Astrocyte of the cerebellum (primary cell): ENCODE measurements at regions not wholly inside any gene's neighbourhood (a gene's known extent, or its start where the extent isn't known, plus 50 kb on each side); places are given as distances from the start of the nearest gene placed in this dataset.

ENCODE experiments used
- DNase-seq: peaks from one replicate; pipeline ENCODE4 v3.0.0-alpha.2; 2011; ENCODE audit warnings: low read depth
- H3K4me3 ChIP-seq: 2 replicates; pipeline ENCODE4 v1.5.1; 2011; ENCODE audit warnings: mild to moderate bottlenecking, low read depth, low read length, moderate library complexity
- in situ Hi-C: cut with HindIII; loops from 2 replicates; pipeline ENCODE4 v1.10.0; 2017; ENCODE audit warnings: low sequenced_read_pairs
- TF ChIP-seq, protein P1 (sequence below): IDR thresholded peaks from 2 replicates; pipeline ENCODE4 v1.5.1; 2012; ENCODE audit warnings: low read length, low read depth, moderate library complexity, mild to moderate bottlenecking; ENCODE audit errors: missing control alignments

- in situ Hi-C loops: no loop called here
- no peak overlapping the region for H3K4me3 ChIP-seq
- no peak for DNase-seq
- TF ChIP-seq, protein P1, sequence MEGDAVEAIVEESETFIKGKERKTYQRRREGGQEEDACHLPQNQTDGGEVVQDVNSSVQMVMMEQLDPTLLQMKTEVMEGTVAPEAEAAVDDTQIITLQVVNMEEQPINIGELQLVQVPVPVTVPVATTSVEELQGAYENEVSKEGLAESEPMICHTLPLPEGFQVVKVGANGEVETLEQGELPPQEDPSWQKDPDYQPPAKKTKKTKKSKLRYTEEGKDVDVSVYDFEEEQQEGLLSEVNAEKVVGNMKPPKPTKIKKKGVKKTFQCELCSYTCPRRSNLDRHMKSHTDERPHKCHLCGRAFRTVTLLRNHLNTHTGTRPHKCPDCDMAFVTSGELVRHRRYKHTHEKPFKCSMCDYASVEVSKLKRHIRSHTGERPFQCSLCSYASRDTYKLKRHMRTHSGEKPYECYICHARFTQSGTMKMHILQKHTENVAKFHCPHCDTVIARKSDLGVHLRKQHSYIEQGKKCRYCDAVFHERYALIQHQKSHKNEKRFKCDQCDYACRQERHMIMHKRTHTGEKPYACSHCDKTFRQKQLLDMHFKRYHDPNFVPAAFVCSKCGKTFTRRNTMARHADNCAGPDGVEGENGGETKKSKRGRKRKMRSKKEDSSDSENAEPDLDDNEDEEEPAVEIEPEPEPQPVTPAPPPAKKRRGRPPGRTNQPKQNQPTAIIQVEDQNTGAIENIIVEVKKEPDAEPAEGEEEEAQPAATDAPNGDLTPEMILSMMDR: no peak
These were observed 1955.4 kb upstream of the CDH6 start for GRCh38 chr5:29238115-29238514.

DNA sequence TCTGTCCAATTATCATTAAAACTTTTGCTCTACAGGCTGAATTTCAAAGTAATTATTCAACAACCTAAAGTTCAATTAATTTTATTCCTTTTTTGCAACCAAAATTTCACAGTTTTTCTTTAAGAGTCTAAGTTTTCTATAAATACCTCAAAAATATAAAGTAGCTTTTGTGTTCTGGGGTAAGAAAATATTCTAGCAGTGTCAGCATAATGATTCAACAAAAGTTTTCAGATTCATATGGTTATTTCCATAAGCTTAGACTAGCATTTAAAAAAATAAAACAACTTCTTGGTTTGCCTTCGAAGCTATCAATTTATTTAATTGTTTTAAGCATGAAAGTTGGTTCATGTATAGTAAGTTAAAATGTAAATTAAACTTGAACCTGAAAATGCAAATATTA, 1962.3 kb upstream of the CDH6 start:
- TF ChIP-seq, protein P1: no peak
- in situ Hi-C loops: no loop called here
- DNase-seq: no peak
- no peak overlapping the region for H3K4me3 ChIP-seq

- H3K4me3 ChIP-seq: no peak overlapping the region
- in situ Hi-C loops: no loop called here
- TF ChIP-seq, protein P1: no peak
- DNase-seq: no peak
These were observed 1962.9 kb upstream of the CDH6 start for GRCh38 chr5:29230591-29230990.

DNA sequence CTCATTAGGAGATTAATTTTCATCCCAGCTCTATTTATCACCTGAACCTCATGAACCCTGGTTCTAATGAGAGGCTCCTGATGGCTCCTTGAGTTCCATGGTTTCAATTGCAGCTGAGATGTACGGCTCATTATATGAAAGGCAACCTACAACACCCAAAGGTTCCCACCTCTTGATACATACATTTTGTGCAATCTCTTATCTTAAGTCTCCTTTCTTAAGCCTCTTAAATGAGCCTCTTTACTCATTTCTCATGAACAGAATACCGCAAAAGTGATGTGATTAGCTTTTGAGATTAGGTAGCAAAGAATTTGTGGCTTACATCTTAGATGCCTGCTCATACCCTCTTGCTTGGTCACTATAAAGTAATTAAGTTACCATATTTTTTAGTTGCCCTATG, 1964.0 kb upstream of the CDH6 start:
- DNase-seq: no peak
- TF ChIP-seq, protein P1: no peak
- in situ Hi-C loops: no loop called here
- no peak overlapping the region for H3K4me3 ChIP-seq

DNA sequence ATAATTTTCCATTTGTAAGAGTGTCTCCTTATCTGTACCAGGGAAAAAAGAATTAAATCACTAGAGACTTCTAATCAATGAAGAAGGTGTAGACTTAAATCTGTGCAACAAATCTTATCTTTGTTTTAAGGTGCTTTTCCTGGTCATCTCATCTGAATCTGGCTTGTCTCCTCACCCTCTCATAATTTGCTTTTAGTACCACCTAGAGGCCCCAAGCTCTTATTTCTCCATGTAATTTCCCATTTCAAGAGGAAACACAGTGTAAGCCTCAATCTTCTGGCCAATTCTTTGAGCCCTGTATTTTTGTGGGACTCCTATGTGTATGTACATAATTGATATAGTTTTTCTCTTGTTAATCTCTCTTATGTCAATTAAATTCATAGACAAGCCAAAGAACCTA, 1975.3 kb upstream of the CDH6 start:
- H3K4me3 ChIP-seq: no peak overlapping the region
- TF ChIP-seq, protein P1: no peak
- in situ Hi-C loops: no loop called here
- no peak for DNase-seq

GRCh38 chr5:29214839-29215238, 1978.6 kb upstream of the CDH6 start:
- no peak overlapping the region for H3K4me3 ChIP-seq
- DNase-seq: no peak
- in situ Hi-C loops: no loop called here
- TF ChIP-seq, protein P1: no peak

GRCh38 chr5:29213475-29213874, 1980.0 kb upstream of the CDH6 start:
- in situ Hi-C loops: no loop called here
- no peak for DNase-seq
- TF ChIP-seq, protein P1: no peak
- no peak overlapping the region for H3K4me3 ChIP-seq
